ENCODE measurements at regions not wholly inside any gene's neighbourhood (a gene's known extent, or its start where the extent isn't known, plus 50 kb on each side); places are given as distances from the start of the nearest gene placed in this dataset.

- DNase-seq: no peak
- no peak overlapping the region for H2AFZ ChIP-seq (ENCODE audit: low read length)
- Mint-ChIP-seq H3K36me3 (ENCODE audit: insufficient read depth in 1 of 3, low read depth in 3 of 3) (no peaks in the 10 kb centered on the region), H3K4me1 (no peaks in the 10 kb centered on the region), H3K4me3 (no peak overlapping the region), H3K27ac (no peak overlapping the region), H3K27me3 (ENCODE audit: low read depth) (no peaks in the 10 kb centered on the region), H3K9me3 (no peaks in the 10 kb centered on the region)
- no peaks in the 10 kb centered on the region for H4K20me1 ChIP-seq (ENCODE audit: control insufficient read depth, insufficient read depth, insufficient read length)
- H2BK15ac ChIP-seq (ENCODE audit: low read depth, low read length): no peak overlapping the region
- no peaks in the 10 kb centered on the region for H3K79me2 ChIP-seq (ENCODE audit: insufficient read depth, low read length)
- WGBS (ENCODE audit: extremely low coverage, insufficient read length, low lambda C conversion rate): no CpG with 5 or more reads among the region's 1 CpG
- H4K5ac ChIP-seq (ENCODE audit: insufficient read length, low read depth, low read length): no peak overlapping the region
- no peak overlapping the region for H3K18ac ChIP-seq (ENCODE audit: insufficient read length, low read depth, low read length)
- H3T11ph ChIP-seq (ENCODE audit: low read length): no peak overlapping the region
- H3K27me3 ChIP-seq (ENCODE audit: insufficient read depth, low read length): no peaks in the 10 kb centered on the region
- no peaks in the 10 kb centered on the region for H3K4me1 ChIP-seq (ENCODE audit: insufficient read depth, low read length)
- no peak overlapping the region for H4K8ac ChIP-seq (replicated peaks; ENCODE audit: insufficient read length, low read depth, low read length)
- H2BK5ac ChIP-seq (ENCODE audit: insufficient read length, low read length): no peak overlapping the region
- H3K23ac ChIP-seq (ENCODE audit: insufficient read length, low read depth, low read length): no peak overlapping the region
- no peak overlapping the region for H2AK5ac ChIP-seq (ENCODE audit: insufficient read length, low read length)
- H3K23me2 ChIP-seq (ENCODE audit: insufficient read length, low read depth, low read length, poor library complexity, severe bottlenecking): no peaks in the 10 kb centered on the region
- no peak overlapping the region for H2BK20ac ChIP-seq (ENCODE audit: low read depth, low read length, poor library complexity, severe bottlenecking)
- no peak overlapping the region for H3K27ac ChIP-seq (ENCODE audit: insufficient read length, low read depth, low read length)
- H3K4ac ChIP-seq (ENCODE audit: low read depth, low read length): no peak overlapping the region
- no peak overlapping the region for H3K4me2 ChIP-seq (ENCODE audit: insufficient read depth, insufficient read length, low read length)
- no peak overlapping the region for H2BK12ac ChIP-seq (ENCODE audit: insufficient read length, low read depth, low read length)
- no peak overlapping the region for H2BK120ac ChIP-seq (ENCODE audit: low read depth, low read length, poor library complexity, severe bottlenecking)
- no peak overlapping the region for H3K9ac ChIP-seq (ENCODE audit: extremely low read depth, insufficient read length, low read length)
- no peaks in the 10 kb centered on the region for H3K79me1 ChIP-seq (ENCODE audit: insufficient read depth, low read depth, low read length, poor library complexity, severe bottlenecking)
- TF ChIP-seq CTCF (conservative IDR thresholded peaks at IDR 0.05): no peak
- H4K91ac ChIP-seq (ENCODE audit: insufficient read length, low read depth, low read length): no peak overlapping the region
- no peak overlapping the region for H3K14ac ChIP-seq (ENCODE audit: insufficient read depth, low read length)
- H3K56ac ChIP-seq (ENCODE audit: insufficient read length, low read depth, low read length): no peak overlapping the region
- H3K9me3 ChIP-seq (ENCODE audit: control insufficient read depth, low read depth, low read length): no peaks in the 10 kb centered on the region
These were observed 336.5 kb upstream of the LRP1B start for GRCh38 chr2:142467321-142467720.

All from H9 (cell line).